ENCODE measurements at regions not wholly inside any gene's neighbourhood (a gene's known extent, or its start where the extent isn't known, plus 50 kb on each side); places are given as distances from the start of the nearest gene placed in this dataset.
"Not testable (repeated sequence)": the region's sequence is repeated elsewhere in the genome, so short reads cannot be mapped to it uniquely, and the experiment has no call there.

- TF ChIP-seq POLR2AphosphoS5 (IDR thresholded peaks at IDR 0.05; ENCODE audit: insufficient read depth in 1 of 2, low read depth in 1 of 2) (no peak), POLR2A (IDR thresholded peaks at IDR 0.05) (no peak), CTCF (IDR thresholded peaks at IDR 0.05) (no peak)
- no peaks in the 10 kb centered on the region for H3K27me3 ChIP-seq
- no peaks in the 10 kb centered on the region for H3K9me3 ChIP-seq
- no peak overlapping the region for H3K4me3 ChIP-seq
- no peak overlapping the region for H3K27ac ChIP-seq
- DNase-seq (ENCODE audit: extremely low spot score in 2 of 2) = no peak
- intact Hi-C loops (cut with DNase I) = no loop called here
- no peaks in the 10 kb centered on the region for H3K36me3 ChIP-seq
- no peaks in the 10 kb centered on the region for H3K4me1 ChIP-seq
These were observed 486.8 kb upstream of the IRAK1BP1 start for GRCh38 chr6:78380541-78380940.

- DNase-seq (ENCODE audit: extremely low spot score in 2 of 2) = no peak
- H3K4me3 ChIP-seq = no peak overlapping the region
- no peak for TF ChIP-seq CTCF (IDR thresholded peaks at IDR 0.05)
- H3K4me1 ChIP-seq = no peaks in the 10 kb centered on the region
- no peaks in the 10 kb centered on the region for H3K36me3 ChIP-seq
- no peaks in the 10 kb centered on the region for H3K9me3 ChIP-seq
- no peak overlapping the region for H3K27ac ChIP-seq
- intact Hi-C loops (cut with DNase I) = no loop called here
- no peaks in the 10 kb centered on the region for H3K27me3 ChIP-seq
These were observed 483.4 kb upstream of the IRAK1BP1 start for GRCh38 chr6:78383968-78384367.

- H3K27ac ChIP-seq; H3K4me3 ChIP-seq; H3K36me3 ChIP-seq; H3K4me1 ChIP-seq; DNase-seq (ENCODE audit: extremely low spot score in 2 of 2); intact Hi-C loops (cut with DNase I); H3K9me3 ChIP-seq; H3K27me3 ChIP-seq: not testable (repeated sequence)
These were observed 480.5 kb upstream of the IRAK1BP1 start for GRCh38 chr6:78386854-78387253.

- intact Hi-C loops (cut with DNase I) = loop anchor here (5.0 kb wide), 1 partner anchor 1903 kb away; no protein-coding TSS in a partner anchor
- Histone ChIP-seq H3K27ac (no peak overlapping the region), H3K4me3 (no peak overlapping the region), H3K36me3 (no peaks in the 10 kb centered on the region), H3K9me3 (no peaks in the 10 kb centered on the region), H3K27me3 (no peaks in the 10 kb centered on the region), H3K4me1 (no peaks in the 10 kb centered on the region)
- no peak for DNase-seq (ENCODE audit: extremely low spot score in 2 of 2)
- no peak for TF ChIP-seq POLR2A (IDR thresholded peaks at IDR 0.05)
- no peak for TF ChIP-seq CTCF (IDR thresholded peaks at IDR 0.05)
- no peak for TF ChIP-seq POLR2AphosphoS5 (IDR thresholded peaks at IDR 0.05; ENCODE audit: insufficient read depth in 1 of 2, low read depth in 1 of 2)
These were observed 477.3 kb upstream of the IRAK1BP1 start for GRCh38 chr6:78390066-78390465.

- H3K27ac ChIP-seq = no peak overlapping the region
- intact Hi-C loops (cut with DNase I) = no loop called here
These were observed 469.9 kb upstream of the IRAK1BP1 start for GRCh38 chr6:78397499-78397898.

More at GRCh38 chr6:78397499-78397898, 469.9 kb upstream of the IRAK1BP1 start:
- Histone ChIP-seq H3K9me3 (no peaks in the 10 kb centered on the region), H3K36me3 (no peaks in the 10 kb centered on the region), H3K4me3 (no peak overlapping the region), H3K27me3 (no peaks in the 10 kb centered on the region), H3K4me1 (no peaks in the 10 kb centered on the region)
- TF ChIP-seq POLR2AphosphoS5 (IDR thresholded peaks at IDR 0.05; ENCODE audit: insufficient read depth in 1 of 2, low read depth in 1 of 2) (no peak), POLR2A (IDR thresholded peaks at IDR 0.05) (no peak), CTCF (IDR thresholded peaks at IDR 0.05) (no peak)
- no peak for DNase-seq (ENCODE audit: extremely low spot score in 2 of 2)
